HCT116 (cell line): ENCODE measurements at regions not wholly inside any gene's neighbourhood (a gene's known extent, or its start where the extent isn't known, plus 50 kb on each side); places are given as distances from the start of the nearest gene placed in this dataset.
"Not testable (repeated sequence)": the region's sequence is repeated elsewhere in the genome, so short reads cannot be mapped to it uniquely, and the experiment has no call there.

Experiments used
- CTCF ChIP-seq, 3 experiments: fragments of 200-600 bp in 1 of 3; sonication (generic) in 1 of 3; IDR thresholded peaks in 2 of 3; conservative IDR thresholded peaks in 1 of 3; 2 replicates each; pipeline ENCODE4 v1.5.1; 2012 to 2017; ENCODE audit warnings: low read depth in 2 of 3, low read length in 2 of 3, antibody characterized with exemption in 1 of 3, borderline replicate concordance in 1 of 3, control low read depth in 1 of 3, mild to moderate bottlenecking in 1 of 3, mixed read lengths in 1 of 3, mixed run types in 1 of 3, moderate library complexity in 1 of 3; ENCODE audit not compliant: insufficient read depth in 1 of 3
- EZH2phosphoT487 ChIP-seq: fragments of 200-600 bp; IDR thresholded peaks from 2 replicates; pipeline ENCODE4 v1.6.1; 2018; ENCODE audit warnings: antibody characterized with exemption, borderline replicate concordance

- TF ChIP-seq CTCF (IDR thresholded peaks at IDR 0.05 in 2 of 3, conservative IDR thresholded peaks at IDR 0.05 in 1 of 3; ENCODE audit: borderline replicate concordance in 1 of 3, insufficient read depth in 1 of 3, low read depth in 2 of 3, low read length in 2 of 3); EZH2phosphoT487: not testable (repeated sequence)
Measured at GRCh38 chr9:40592406-40592805, 536.1 kb downstream of the FOXD4L6 start.
